Mammary epithelial cell (primary cell): ENCODE measurements at regions not wholly inside any gene's neighbourhood (a gene's known extent, or its start where the extent isn't known, plus 50 kb on each side); places are given as distances from the start of the nearest gene placed in this dataset.

ENCODE experiments used
- EZH2 ChIP-seq: IDR thresholded peaks from 2 replicates; pipeline ENCODE4 v1.6.1; 2012; ENCODE audit warnings: low read length, inconsistent platforms, borderline replicate concordance
- TF ChIP-seq, protein P1 (sequence below), 2 donors: IDR thresholded peaks in 1 of 2; conservative IDR thresholded peaks in 1 of 2; 2 replicates each; pipeline ENCODE4 v1.5.1; 2011 to 2012; ENCODE audit warnings: inconsistent platforms in 2 of 2, low read length in 2 of 2, mild to moderate bottlenecking in 2 of 2, control low read depth in 1 of 2, low read depth in 1 of 2; ENCODE audit not compliant: insufficient read depth in 1 of 2; ENCODE audit errors: extremely low read depth in 1 of 2

DNA sequence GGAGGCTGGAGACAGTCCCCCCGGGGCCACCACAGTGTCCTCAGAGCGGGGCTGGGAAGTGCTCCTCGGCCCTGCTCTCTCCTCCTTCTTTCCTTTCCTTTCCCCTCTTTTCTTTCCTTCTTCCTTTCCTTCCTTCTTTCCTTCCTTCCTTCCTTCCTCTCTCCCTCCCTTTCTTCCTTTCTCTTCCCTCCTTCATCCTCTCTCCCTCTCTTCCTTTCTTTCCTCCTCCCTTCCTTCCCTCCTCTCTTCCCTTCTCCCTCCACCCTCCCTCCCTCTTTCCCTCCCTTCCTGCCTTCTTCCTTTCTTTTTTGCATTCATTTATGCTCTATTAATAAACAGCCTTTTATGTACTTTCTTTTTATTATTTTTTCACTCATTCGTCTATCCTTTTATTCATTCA, 127.1 kb upstream of the TCERG1L start:
- TF ChIP-seq, protein P1, sequence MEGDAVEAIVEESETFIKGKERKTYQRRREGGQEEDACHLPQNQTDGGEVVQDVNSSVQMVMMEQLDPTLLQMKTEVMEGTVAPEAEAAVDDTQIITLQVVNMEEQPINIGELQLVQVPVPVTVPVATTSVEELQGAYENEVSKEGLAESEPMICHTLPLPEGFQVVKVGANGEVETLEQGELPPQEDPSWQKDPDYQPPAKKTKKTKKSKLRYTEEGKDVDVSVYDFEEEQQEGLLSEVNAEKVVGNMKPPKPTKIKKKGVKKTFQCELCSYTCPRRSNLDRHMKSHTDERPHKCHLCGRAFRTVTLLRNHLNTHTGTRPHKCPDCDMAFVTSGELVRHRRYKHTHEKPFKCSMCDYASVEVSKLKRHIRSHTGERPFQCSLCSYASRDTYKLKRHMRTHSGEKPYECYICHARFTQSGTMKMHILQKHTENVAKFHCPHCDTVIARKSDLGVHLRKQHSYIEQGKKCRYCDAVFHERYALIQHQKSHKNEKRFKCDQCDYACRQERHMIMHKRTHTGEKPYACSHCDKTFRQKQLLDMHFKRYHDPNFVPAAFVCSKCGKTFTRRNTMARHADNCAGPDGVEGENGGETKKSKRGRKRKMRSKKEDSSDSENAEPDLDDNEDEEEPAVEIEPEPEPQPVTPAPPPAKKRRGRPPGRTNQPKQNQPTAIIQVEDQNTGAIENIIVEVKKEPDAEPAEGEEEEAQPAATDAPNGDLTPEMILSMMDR (conservative IDR thresholded peaks at IDR 0.05 in 1 of 2, IDR thresholded peaks at IDR 0.05 in 1 of 2; ENCODE audit: extremely low read depth in 1 of 2, insufficient read depth in 1 of 2, low read depth in 1 of 2, low read length in 2 of 2) = no peak
- TF ChIP-seq EZH2 = no peak
